Fibroblast of lung (primary cell): ENCODE measurements at regions not wholly inside any gene's neighbourhood (a gene's known extent, or its start where the extent isn't known, plus 50 kb on each side); places are given as distances from the start of the nearest gene placed in this dataset.
"Not testable (repeated sequence)": the region's sequence is repeated elsewhere in the genome, so short reads cannot be mapped to it uniquely, and the experiment has no call there.

Experiments used
- DNase-seq, 2 donors: peaks; one replicate each; pipeline versions ENCODE4 v3.0.0 to v3.0.0-alpha.2; 2010; ENCODE audit warnings: low read depth in 2 of 2
- H2AFZ ChIP-seq: 2 replicates; pipeline ENCODE4 v1.5.1; 2012; ENCODE audit warnings: low read length, control low read depth, inconsistent platforms
- H3K27ac ChIP-seq: 2 replicates; pipeline ENCODE4 v1.5.1; 2011; ENCODE audit warnings: low read length, control low read depth; ENCODE audit not compliant: insufficient read depth
- H3K27me3 ChIP-seq: 2 replicates; pipeline ENCODE4 v1.5.1; 2011; ENCODE audit warnings: mild to moderate bottlenecking, low read length; ENCODE audit not compliant: control insufficient read depth, insufficient read depth
- H3K36me3 ChIP-seq: 2 replicates; pipeline ENCODE4 v1.5.1; 2011; ENCODE audit warnings: low read length; ENCODE audit not compliant: control insufficient read depth, insufficient read depth
- H3K4me1 ChIP-seq: 2 replicates; pipeline ENCODE4 v1.5.1; 2011; ENCODE audit warnings: low read length; ENCODE audit not compliant: control insufficient read depth, insufficient read depth; ENCODE audit errors: extremely low read depth
- H3K4me2 ChIP-seq: 2 replicates; pipeline ENCODE4 v1.5.1; 2011; ENCODE audit warnings: low read length, control low read depth; ENCODE audit not compliant: insufficient read depth; ENCODE audit errors: extremely low read depth
- H3K4me3 ChIP-seq, 4 experiments: fragments of 200-600 bp in 1 of 4; sonication (generic) in 1 of 4; replicated peaks in 1 of 4; 2 replicates each; pipeline ENCODE4 v1.5.1; 2011 to 2016; ENCODE audit warnings: low read length in 4 of 4, low read depth in 3 of 4, mild to moderate bottlenecking in 3 of 4, control low read depth in 2 of 4, inconsistent platforms in 1 of 4, mixed read lengths in 1 of 4; ENCODE audit not compliant: insufficient read depth in 1 of 4; ENCODE audit errors: control extremely low read depth in 1 of 4
- H3K79me2 ChIP-seq: 2 replicates; pipeline ENCODE4 v1.5.1; 2012; ENCODE audit warnings: mild to moderate bottlenecking, low read length, inconsistent platforms; ENCODE audit not compliant: control insufficient read depth, insufficient read depth
- H3K9ac ChIP-seq: 2 replicates; pipeline ENCODE4 v1.5.1; 2011; ENCODE audit warnings: mild to moderate bottlenecking, low read length, control low read depth; ENCODE audit not compliant: insufficient read depth
- H3K9me3 ChIP-seq: 2 replicates; pipeline ENCODE4 v1.5.1; 2012; ENCODE audit warnings: low read depth, low read length; ENCODE audit not compliant: control insufficient read depth, insufficient read depth
- H4K20me1 ChIP-seq: 2 replicates; pipeline ENCODE4 v1.5.1; 2011; ENCODE audit warnings: low read length; ENCODE audit not compliant: control insufficient read depth, insufficient read depth; ENCODE audit errors: extremely low read depth
- EZH2 ChIP-seq: IDR thresholded peaks from 2 replicates; pipeline ENCODE4 v1.5.1; 2012; ENCODE audit warnings: low read length, control low read depth, mild to moderate bottlenecking; ENCODE audit errors: missing control alignments
- TF ChIP-seq, protein P1 (sequence below), 2 donors: IDR thresholded peaks in 1 of 2; conservative IDR thresholded peaks in 1 of 2; 1 replicate in 1 of 2; 2 replicates in 1 of 2; pipeline ENCODE4 v1.5.1; 2011 to 2012; ENCODE audit warnings: low read length in 2 of 2, control low read depth in 1 of 2, inconsistent platforms in 1 of 2, low read depth in 1 of 2, mild to moderate bottlenecking in 1 of 2

DNA sequence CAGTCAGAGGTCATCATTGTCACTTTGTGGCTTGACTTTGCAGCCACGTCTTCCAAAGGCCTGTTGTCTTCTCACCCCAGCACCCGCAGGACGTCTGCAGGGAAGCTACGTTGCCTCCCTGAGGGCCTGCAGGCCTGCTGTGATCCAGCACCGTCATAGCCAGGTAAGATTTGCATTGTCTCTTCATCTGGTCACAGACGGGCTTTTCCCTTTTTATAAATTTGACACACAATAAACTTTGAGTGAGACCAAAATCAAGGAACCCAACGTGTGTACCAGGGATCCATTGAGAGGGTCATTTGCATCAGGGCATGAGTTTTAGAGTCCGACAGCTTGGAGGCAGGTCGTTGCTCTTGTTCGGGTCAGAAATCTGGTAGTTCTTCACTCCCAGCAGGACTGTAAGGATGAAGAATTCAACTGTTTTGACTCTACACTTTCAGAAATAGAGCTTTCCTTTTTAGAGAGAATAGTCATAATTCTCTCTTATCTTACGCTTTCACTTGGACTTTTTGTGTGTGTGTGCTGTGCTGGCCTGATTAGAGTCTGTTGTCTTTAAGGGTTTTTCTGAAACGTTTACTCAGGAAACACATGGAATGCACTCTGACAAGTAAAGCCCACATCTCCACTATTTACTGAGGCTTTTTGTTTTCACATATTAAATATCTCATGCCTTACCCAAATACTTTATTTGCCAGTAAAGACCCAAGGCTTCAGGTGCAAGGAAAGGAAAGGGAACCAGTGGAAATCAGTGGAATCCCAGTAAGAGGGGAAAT is 177.2 kb upstream of the TAB2 start:
- H3K9me3 ChIP-seq = no peaks in the 10 kb centered on the region
- no peak overlapping the region for H2AFZ ChIP-seq
- no peaks in the 10 kb centered on the region for H3K4me1 ChIP-seq
- DNase-seq = no peak
- no peaks in the 10 kb centered on the region for H3K27me3 ChIP-seq
- no peak overlapping the region for H3K9ac ChIP-seq
- no peaks in the 10 kb centered on the region for H3K36me3 ChIP-seq
- H3K4me3 ChIP-seq = no peak overlapping the region
- no peaks in the 10 kb centered on the region for H3K79me2 ChIP-seq
- no peaks in the 10 kb centered on the region for H4K20me1 ChIP-seq
- no peak overlapping the region for H3K4me2 ChIP-seq
- TF ChIP-seq, protein P1, sequence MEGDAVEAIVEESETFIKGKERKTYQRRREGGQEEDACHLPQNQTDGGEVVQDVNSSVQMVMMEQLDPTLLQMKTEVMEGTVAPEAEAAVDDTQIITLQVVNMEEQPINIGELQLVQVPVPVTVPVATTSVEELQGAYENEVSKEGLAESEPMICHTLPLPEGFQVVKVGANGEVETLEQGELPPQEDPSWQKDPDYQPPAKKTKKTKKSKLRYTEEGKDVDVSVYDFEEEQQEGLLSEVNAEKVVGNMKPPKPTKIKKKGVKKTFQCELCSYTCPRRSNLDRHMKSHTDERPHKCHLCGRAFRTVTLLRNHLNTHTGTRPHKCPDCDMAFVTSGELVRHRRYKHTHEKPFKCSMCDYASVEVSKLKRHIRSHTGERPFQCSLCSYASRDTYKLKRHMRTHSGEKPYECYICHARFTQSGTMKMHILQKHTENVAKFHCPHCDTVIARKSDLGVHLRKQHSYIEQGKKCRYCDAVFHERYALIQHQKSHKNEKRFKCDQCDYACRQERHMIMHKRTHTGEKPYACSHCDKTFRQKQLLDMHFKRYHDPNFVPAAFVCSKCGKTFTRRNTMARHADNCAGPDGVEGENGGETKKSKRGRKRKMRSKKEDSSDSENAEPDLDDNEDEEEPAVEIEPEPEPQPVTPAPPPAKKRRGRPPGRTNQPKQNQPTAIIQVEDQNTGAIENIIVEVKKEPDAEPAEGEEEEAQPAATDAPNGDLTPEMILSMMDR (conservative IDR thresholded peaks at IDR 0.05 in 1 of 2, IDR thresholded peaks at IDR 0.05 in 1 of 2; ENCODE audit: low read depth in 1 of 2, low read length in 2 of 2) = no peak
- TF ChIP-seq EZH2 = no peak
- no peak overlapping the region for H3K27ac ChIP-seq

DNA sequence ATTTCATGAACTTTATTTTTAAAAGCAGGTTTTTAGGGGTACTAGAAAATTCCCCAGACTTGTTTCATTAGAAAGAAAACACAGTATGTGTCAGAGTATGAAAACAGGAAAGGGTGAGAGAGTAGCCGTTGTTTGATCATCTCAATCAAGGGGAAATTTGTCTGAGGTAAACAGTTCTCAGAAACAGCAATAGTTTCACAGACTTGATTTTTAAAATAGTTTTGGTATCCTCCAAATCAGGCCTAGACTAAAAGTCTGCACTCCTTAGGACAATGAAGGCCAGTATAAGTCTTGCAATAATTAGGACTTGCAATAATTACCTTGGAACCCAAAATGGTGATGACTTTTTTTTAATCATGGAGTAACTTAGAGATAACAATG is 176.6 kb upstream of the TAB2 start:
- H3K4me3 ChIP-seq = no peak overlapping the region
- no peaks in the 10 kb centered on the region for H3K9me3 ChIP-seq
- no peak overlapping the region for H2AFZ ChIP-seq
- no peaks in the 10 kb centered on the region for H3K36me3 ChIP-seq
- no peaks in the 10 kb centered on the region for H3K79me2 ChIP-seq
- H3K27me3 ChIP-seq = no peaks in the 10 kb centered on the region
- no peaks in the 10 kb centered on the region for H4K20me1 ChIP-seq
- no peaks in the 10 kb centered on the region for H3K4me1 ChIP-seq
- H3K4me2 ChIP-seq = no peak overlapping the region
- TF ChIP-seq, protein P1 (conservative IDR thresholded peaks at IDR 0.05 in 1 of 2, IDR thresholded peaks at IDR 0.05 in 1 of 2; ENCODE audit: low read depth in 1 of 2, low read length in 2 of 2) = no peak
- no peak for TF ChIP-seq EZH2
- no peak overlapping the region for H3K27ac ChIP-seq
- H3K9ac ChIP-seq = no peak overlapping the region
- no peak for DNase-seq

DNA sequence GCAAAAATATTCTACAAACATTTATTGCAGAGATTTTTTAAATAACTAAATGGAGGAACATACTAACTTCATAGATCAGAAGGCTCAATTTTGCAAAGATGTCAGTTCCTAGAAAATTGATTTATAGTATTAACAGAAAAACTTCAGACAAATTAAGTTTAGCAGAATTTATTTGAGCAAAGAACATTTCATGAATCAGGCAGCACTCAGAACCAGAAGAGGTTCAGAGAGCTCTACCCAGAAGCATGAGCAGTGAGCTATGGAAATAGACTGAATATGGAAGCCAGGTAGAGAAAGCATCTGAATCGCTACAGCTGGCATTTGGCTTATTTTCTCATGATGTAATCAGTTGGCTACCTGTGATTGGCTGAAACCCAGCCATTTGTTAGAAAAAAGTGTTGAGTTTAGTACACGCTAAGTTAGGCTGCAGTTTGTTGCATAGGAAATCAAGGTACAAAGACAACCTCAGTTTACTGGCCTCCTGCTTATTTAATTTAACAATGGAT is 174.5 kb upstream of the TAB2 start:
- Histone ChIP-seq H4K20me1 (no peaks in the 10 kb centered on the region), H3K27me3 (no peaks in the 10 kb centered on the region), H3K4me3 (no peak overlapping the region), H3K4me1 (no peaks in the 10 kb centered on the region), H3K36me3 (no peaks in the 10 kb centered on the region), H3K9ac (no peak overlapping the region), H3K27ac (no peak overlapping the region), H2AFZ (no peak overlapping the region), H3K9me3 (no peaks in the 10 kb centered on the region), H3K79me2 (no peaks in the 10 kb centered on the region), H3K4me2 (no peak overlapping the region)
- no peak for TF ChIP-seq EZH2
- TF ChIP-seq, protein P1 (conservative IDR thresholded peaks at IDR 0.05 in 1 of 2, IDR thresholded peaks at IDR 0.05 in 1 of 2; ENCODE audit: low read depth in 1 of 2, low read length in 2 of 2) = no peak
- no peak for DNase-seq

DNA sequence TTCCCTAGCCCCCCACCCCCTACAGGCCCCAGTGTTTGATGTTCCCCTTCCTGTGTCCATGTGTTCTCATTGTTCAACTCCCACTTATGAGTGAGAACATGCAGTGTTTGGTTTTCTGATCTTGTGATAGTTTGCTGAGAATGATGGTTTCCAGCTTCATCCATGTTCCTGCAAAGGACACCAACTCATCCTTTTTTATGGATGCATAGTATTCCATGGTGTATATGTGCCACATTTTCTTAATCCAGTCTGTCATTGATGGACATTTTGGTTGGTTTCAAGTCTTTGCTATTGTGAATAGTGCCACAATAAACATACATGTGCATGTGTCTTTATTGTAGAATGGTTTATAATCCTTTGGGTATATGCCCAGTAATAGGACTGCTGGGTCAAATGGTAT is 171.7 kb upstream of the TAB2 start:
- not testable (repeated sequence) for DNase-seq, H3K9me3 ChIP-seq, H3K79me2 ChIP-seq, H2AFZ ChIP-seq, H3K4me3 ChIP-seq, H3K4me1 ChIP-seq, H3K27ac ChIP-seq, H4K20me1 ChIP-seq, H3K4me2 ChIP-seq, H3K9ac ChIP-seq, H3K27me3 ChIP-seq, H3K36me3 ChIP-seq
